Breast epithelium (tissue), 3 donors: ENCODE measurements at regions not wholly inside any gene's neighbourhood (a gene's known extent, or its start where the extent isn't known, plus 50 kb on each side); places are given as distances from the start of the nearest gene placed in this dataset.
"Not testable (repeated sequence)": the region's sequence is repeated elsewhere in the genome, so short reads cannot be mapped to it uniquely, and the experiment has no call there.

Source experiments
- CTCF ChIP-seq, 3 donors: fragments of 450-650 bp; IDR thresholded peaks; one replicate each; pipeline ENCODE4 v1.5.1; 2016 to 2017; ENCODE audit warnings: antibody characterized with exemption in 3 of 3, mild to moderate bottlenecking in 3 of 3, moderate library complexity in 3 of 3
- POLR2A ChIP-seq: fragments of 450-650 bp; IDR thresholded peaks from one replicate; pipeline ENCODE4 v1.6.1; 2016; ENCODE audit warnings: antibody characterized with exemption, mild to moderate bottlenecking, moderate library complexity
- POLR2AphosphoS5 ChIP-seq, 3 donors: sonication (generic); formaldehyde crosslinking; IDR thresholded peaks; one replicate each; pipeline ENCODE4 v1.6.1; 2017; ENCODE audit warnings: antibody characterized with exemption in 3 of 3

- TF ChIP-seq CTCF (IDR thresholded peaks at IDR 0.05); POLR2AphosphoS5 (IDR thresholded peaks at IDR 0.05); POLR2A: not testable (repeated sequence)
Observed at GRCh38 chr14:85352588-85352987, 177.4 kb upstream of the FLRT2 start.
